ENCODE measurements at regions not wholly inside any gene's neighbourhood (a gene's known extent, or its start where the extent isn't known, plus 50 kb on each side); places are given as distances from the start of the nearest gene placed in this dataset.

GRCh38 chr3:31255007-31255581 lies 277.6 kb upstream of the STT3B start:
- Histone ChIP-seq H3K27me3 (ENCODE audit: control insufficient read depth in 5 of 5, insufficient read depth in 4 of 5, low read length in 5 of 5) (no peaks in the 10 kb centered on the region), H3K9ac (ENCODE audit: low read length in 5 of 5) (no peak overlapping the region), H3K4me3 (ENCODE audit: low read depth in 1 of 5, low read length in 5 of 5) (no peak overlapping the region), H3K27ac (ENCODE audit: low read depth, low read length) (no peak overlapping the region), H3K4me1 (ENCODE audit: control insufficient read depth in 5 of 5, insufficient read depth in 5 of 5, low read length in 5 of 5) (no peaks in the 10 kb centered on the region), H3K36me3 (ENCODE audit: control insufficient read depth in 5 of 5, insufficient read depth in 5 of 5, low read length in 5 of 5) (no peaks in the 10 kb centered on the region), H3K9me3 (ENCODE audit: control insufficient read depth in 5 of 5, low read length in 5 of 5) (peaks cover 0 to 5% (median 4%) of the 10 kb centered on the region in 5 donors)

DNA sequence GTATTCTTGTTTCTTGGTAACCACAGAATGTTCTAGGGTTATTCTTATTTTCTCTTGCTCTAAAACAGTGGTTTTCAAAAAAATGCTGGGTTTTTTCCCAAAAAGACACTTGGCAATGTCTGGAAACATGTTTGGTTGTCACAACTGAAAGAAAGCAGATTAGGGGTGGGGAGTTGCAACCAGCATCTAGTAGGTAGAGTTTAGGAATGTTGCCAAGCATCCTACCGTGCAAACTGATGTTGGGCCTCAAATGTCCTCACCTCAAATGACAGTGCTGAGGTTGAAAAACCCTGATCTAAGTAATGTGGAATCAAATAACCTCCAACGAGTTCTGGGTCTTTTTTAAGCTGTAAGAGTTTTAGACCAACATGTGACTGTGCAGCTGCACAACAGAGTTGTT lies 270.5 kb upstream of the STT3B start:
- Histone ChIP-seq H3K27me3 (ENCODE audit: control insufficient read depth in 5 of 5, insufficient read depth in 4 of 5, low read length in 5 of 5) (no peaks in the 10 kb centered on the region), H3K4me1 (ENCODE audit: control insufficient read depth in 5 of 5, insufficient read depth in 5 of 5, low read length in 5 of 5) (no peaks in the 10 kb centered on the region), H3K27ac (ENCODE audit: low read depth, low read length) (no peak overlapping the region), H3K36me3 (ENCODE audit: control insufficient read depth in 5 of 5, insufficient read depth in 5 of 5, low read length in 5 of 5) (no peaks in the 10 kb centered on the region), H3K9me3 (ENCODE audit: control insufficient read depth in 5 of 5, low read length in 5 of 5) (peaks cover 0 to 5% (median 4%) of the 10 kb centered on the region in 5 donors), H3K4me3 (ENCODE audit: low read depth in 1 of 5, low read length in 5 of 5) (no peak overlapping the region), H3K9ac (ENCODE audit: low read length in 5 of 5) (no peak overlapping the region)

DNA sequence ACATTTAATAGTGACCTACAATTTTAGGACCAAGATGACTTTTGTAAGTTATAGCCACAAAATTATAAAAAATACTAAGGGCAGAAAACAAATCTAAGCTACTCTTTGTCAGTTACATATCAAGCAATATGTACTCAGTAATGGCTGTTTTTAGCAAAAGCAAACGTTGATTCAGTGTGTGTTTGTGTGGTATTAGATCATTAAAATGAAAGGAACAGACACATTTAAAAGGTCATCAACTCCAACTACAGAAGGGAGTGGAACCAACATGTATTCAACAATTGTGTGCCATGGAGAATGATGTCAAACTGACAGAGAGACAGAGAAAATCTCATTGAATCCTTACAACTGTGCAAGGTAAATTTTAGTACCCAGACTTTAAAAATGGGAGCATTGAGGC lies 268.8 kb upstream of the STT3B start:
- Histone ChIP-seq H3K9ac (ENCODE audit: low read length in 5 of 5) (no peak overlapping the region), H3K27ac (ENCODE audit: low read depth, low read length) (no peak overlapping the region), H3K36me3 (ENCODE audit: control insufficient read depth in 5 of 5, insufficient read depth in 5 of 5, low read length in 5 of 5) (no peaks in the 10 kb centered on the region), H3K27me3 (ENCODE audit: control insufficient read depth in 5 of 5, insufficient read depth in 4 of 5, low read length in 5 of 5) (no peaks in the 10 kb centered on the region), H3K4me3 (ENCODE audit: low read depth in 1 of 5, low read length in 5 of 5) (no peak overlapping the region), H3K4me1 (ENCODE audit: control insufficient read depth in 5 of 5, insufficient read depth in 5 of 5, low read length in 5 of 5) (no peaks in the 10 kb centered on the region), H3K9me3 (ENCODE audit: control insufficient read depth in 5 of 5, low read length in 5 of 5) (peaks cover 0 to 5% (median 4%) of the 10 kb centered on the region in 5 donors)

DNA sequence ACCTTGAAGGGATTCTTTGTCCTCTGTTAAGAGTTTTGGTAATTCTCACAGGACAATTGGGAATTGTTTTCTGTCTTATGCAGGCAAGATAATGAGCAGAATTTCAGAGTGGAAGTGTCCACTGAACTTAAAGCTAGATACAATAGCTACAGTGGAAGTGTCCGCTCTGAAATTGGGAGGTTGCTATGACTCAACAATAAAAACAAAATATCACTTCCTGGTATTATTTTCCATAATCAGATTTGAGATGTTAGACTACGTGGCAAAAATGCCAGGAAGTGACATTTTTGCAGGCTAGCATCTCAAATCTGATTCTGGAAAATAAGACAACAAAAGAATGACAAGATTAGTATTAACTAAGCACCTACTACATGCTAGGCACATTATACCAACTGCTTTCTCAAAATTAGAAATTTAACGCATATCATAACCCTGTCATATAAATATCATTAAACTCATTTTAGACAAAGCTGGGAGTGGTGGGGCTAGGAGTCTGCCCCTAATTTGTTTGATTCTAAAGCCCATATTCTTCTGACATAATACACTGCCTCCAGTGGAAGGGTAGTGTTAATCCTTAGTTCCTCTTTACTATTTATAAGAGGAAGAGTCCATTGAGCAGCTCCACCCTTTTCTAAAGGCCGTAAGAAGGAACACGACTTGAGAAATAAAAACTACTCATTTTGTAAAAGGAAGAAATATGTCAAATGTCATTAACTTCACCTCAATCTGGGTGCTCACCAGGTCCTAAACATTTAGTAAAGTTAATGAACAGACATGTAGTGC lies 266.9 kb upstream of the STT3B start:
- Histone ChIP-seq H3K27ac (ENCODE audit: low read depth, low read length) (no peak overlapping the region), H3K4me1 (ENCODE audit: control insufficient read depth in 5 of 5, insufficient read depth in 5 of 5, low read length in 5 of 5) (no peaks in the 10 kb centered on the region), H3K4me3 (ENCODE audit: low read depth in 1 of 5, low read length in 5 of 5) (no peak overlapping the region), H3K9ac (ENCODE audit: low read length in 5 of 5) (no peak overlapping the region), H3K9me3 (ENCODE audit: control insufficient read depth in 5 of 5, low read length in 5 of 5) (no peaks in the 10 kb centered on the region), H3K27me3 (ENCODE audit: control insufficient read depth in 5 of 5, insufficient read depth in 4 of 5, low read length in 5 of 5) (no peaks in the 10 kb centered on the region), H3K36me3 (ENCODE audit: control insufficient read depth in 5 of 5, insufficient read depth in 5 of 5, low read length in 5 of 5) (no peaks in the 10 kb centered on the region)

DNA sequence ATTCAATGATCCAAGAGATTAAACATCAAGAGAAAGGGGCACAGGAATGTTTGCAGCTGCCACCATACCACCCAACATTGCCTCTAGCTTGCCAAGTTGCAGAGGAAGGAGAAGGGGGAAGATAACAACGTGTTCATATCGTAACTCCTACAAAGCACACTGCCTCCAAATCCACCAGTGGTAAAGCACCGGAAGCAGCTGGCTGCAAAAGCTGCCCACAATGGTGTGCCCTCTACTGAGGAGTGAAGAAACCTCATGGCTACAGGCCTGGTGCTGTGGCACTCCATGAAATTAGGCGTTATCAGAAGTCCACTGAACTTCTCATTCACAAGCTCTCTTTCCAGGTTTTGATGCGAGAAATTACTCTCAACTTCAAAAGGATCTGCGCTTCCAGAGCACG lies 263.9 kb upstream of the STT3B start:
- Histone ChIP-seq H3K36me3 (ENCODE audit: control insufficient read depth in 5 of 5, insufficient read depth in 5 of 5, low read length in 5 of 5) (no peaks in the 10 kb centered on the region), H3K9ac (ENCODE audit: low read length in 5 of 5) (no peak overlapping the region), H3K27me3 (ENCODE audit: control insufficient read depth in 5 of 5, insufficient read depth in 4 of 5, low read length in 5 of 5) (no peaks in the 10 kb centered on the region), H3K27ac (ENCODE audit: low read depth, low read length) (no peak overlapping the region), H3K4me1 (ENCODE audit: control insufficient read depth in 5 of 5, insufficient read depth in 5 of 5, low read length in 5 of 5) (peaks cover 0 to 4% (median 0%) of the 10 kb centered on the region in 5 donors), H3K4me3 (ENCODE audit: low read depth in 1 of 5, low read length in 5 of 5) (no peak overlapping the region), H3K9me3 (ENCODE audit: control insufficient read depth in 5 of 5, low read length in 5 of 5) (no peaks in the 10 kb centered on the region)

GRCh38 chr3:31270010-31270409 lies 262.7 kb upstream of the STT3B start:
- no peak overlapping the region for H3K27ac ChIP-seq (ENCODE audit: low read depth, low read length)
- H3K36me3 ChIP-seq (ENCODE audit: control insufficient read depth in 5 of 5, insufficient read depth in 5 of 5, low read length in 5 of 5): no peaks in the 10 kb centered on the region
- no peak overlapping the region for H3K4me3 ChIP-seq (ENCODE audit: low read depth in 1 of 5, low read length in 5 of 5)

DNA sequence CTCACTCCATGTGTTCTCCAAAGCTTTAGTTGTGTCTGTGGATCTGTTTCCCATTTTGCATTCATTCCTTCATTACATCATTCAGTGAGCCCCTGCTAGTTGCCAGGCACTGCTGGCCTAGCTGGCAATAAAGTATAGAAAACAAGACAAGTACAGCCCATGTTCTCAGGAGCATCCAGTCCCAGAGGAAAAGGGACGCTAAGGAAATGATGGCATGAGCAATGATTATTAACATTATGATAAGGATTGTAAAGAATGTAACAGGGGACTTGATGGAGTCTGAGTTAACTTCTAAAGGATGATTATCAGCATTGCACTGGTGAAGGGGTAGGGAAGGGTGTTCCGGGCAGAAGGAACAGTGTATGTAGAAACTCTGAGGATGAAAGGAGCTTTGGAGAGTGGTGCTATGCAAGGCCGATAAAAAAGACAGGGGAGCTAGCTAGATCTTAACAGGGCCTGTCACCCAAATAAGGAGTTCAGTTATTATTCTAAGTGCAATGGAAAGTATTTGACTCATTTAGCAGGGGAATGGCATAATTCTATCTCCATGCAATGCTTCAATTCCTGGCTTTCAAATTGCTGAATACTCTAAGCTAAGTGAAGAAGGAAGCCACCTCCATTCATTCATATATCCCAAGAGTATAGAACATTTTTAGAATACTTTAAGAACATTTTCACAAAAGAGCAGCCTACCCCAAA lies 258.2 kb upstream of the STT3B start:
- no peaks in the 10 kb centered on the region for H3K36me3 ChIP-seq (ENCODE audit: control insufficient read depth in 5 of 5, insufficient read depth in 5 of 5, low read length in 5 of 5)
- H3K9ac ChIP-seq (ENCODE audit: low read length in 5 of 5): no peak overlapping the region
- H3K27me3 ChIP-seq (ENCODE audit: control insufficient read depth in 5 of 5, insufficient read depth in 4 of 5, low read length in 5 of 5): no peaks in the 10 kb centered on the region
- peak overlapping the region; percentile 52 for H3K27ac ChIP-seq (ENCODE audit: low read depth, low read length)
- H3K4me3 ChIP-seq (ENCODE audit: low read depth in 1 of 5, low read length in 5 of 5): no peak overlapping the region
- peaks cover 0 to 25% (median 22%) of the 10 kb centered on the region in 5 donors for H3K4me1 ChIP-seq (ENCODE audit: control insufficient read depth in 5 of 5, insufficient read depth in 5 of 5, low read length in 5 of 5)
- no peaks in the 10 kb centered on the region for H3K9me3 ChIP-seq (ENCODE audit: control insufficient read depth in 5 of 5, low read length in 5 of 5)

More at GRCh38 chr3:31270010-31270409, 262.7 kb upstream of the STT3B start:
- Histone ChIP-seq H3K9me3 (ENCODE audit: control insufficient read depth in 5 of 5, low read length in 5 of 5) (no peaks in the 10 kb centered on the region), H3K4me1 (ENCODE audit: control insufficient read depth in 5 of 5, insufficient read depth in 5 of 5, low read length in 5 of 5) (peaks cover 0 to 14% (median 11%) of the 10 kb centered on the region in 5 donors), H3K9ac (ENCODE audit: low read length in 5 of 5) (no peak overlapping the region), H3K27me3 (ENCODE audit: control insufficient read depth in 5 of 5, insufficient read depth in 4 of 5, low read length in 5 of 5) (no peaks in the 10 kb centered on the region)

- Histone ChIP-seq H3K9me3 (ENCODE audit: control insufficient read depth in 5 of 5, low read length in 5 of 5) (no peaks in the 10 kb centered on the region), H3K27ac (ENCODE audit: low read depth, low read length) (peak overlapping the region; percentile 52), H3K27me3 (ENCODE audit: control insufficient read depth in 5 of 5, insufficient read depth in 4 of 5, low read length in 5 of 5) (no peaks in the 10 kb centered on the region), H3K9ac (ENCODE audit: low read length in 5 of 5) (no peak overlapping the region), H3K4me3 (ENCODE audit: low read depth in 1 of 5, low read length in 5 of 5) (no peak overlapping the region), H3K36me3 (ENCODE audit: control insufficient read depth in 5 of 5, insufficient read depth in 5 of 5, low read length in 5 of 5) (no peaks in the 10 kb centered on the region), H3K4me1 (ENCODE audit: control insufficient read depth in 5 of 5, insufficient read depth in 5 of 5, low read length in 5 of 5) (peaks cover 0 to 25% (median 22%) of the 10 kb centered on the region in 5 donors)
Measured at GRCh38 chr3:31275038-31275572, 257.6 kb upstream of the STT3B start.

GRCh38 chr3:31275583-31275982 lies 257.1 kb upstream of the STT3B start:
- Histone ChIP-seq H3K9me3 (ENCODE audit: control insufficient read depth in 5 of 5, low read length in 5 of 5) (no peaks in the 10 kb centered on the region), H3K27ac (ENCODE audit: low read depth, low read length) (peak overlapping the region; percentile 52), H3K27me3 (ENCODE audit: control insufficient read depth in 5 of 5, insufficient read depth in 4 of 5, low read length in 5 of 5) (no peaks in the 10 kb centered on the region), H3K4me3 (ENCODE audit: low read depth in 1 of 5, low read length in 5 of 5) (no peak overlapping the region), H3K9ac (ENCODE audit: low read length in 5 of 5) (no peak overlapping the region), H3K4me1 (ENCODE audit: control insufficient read depth in 5 of 5, insufficient read depth in 5 of 5, low read length in 5 of 5) (peaks cover 0 to 25% (median 22%) of the 10 kb centered on the region in 5 donors), H3K36me3 (ENCODE audit: control insufficient read depth in 5 of 5, insufficient read depth in 5 of 5, low read length in 5 of 5) (no peaks in the 10 kb centered on the region)

GRCh38 chr3:31277582-31277981 lies 255.1 kb upstream of the STT3B start:
- Histone ChIP-seq H3K36me3 (ENCODE audit: control insufficient read depth in 5 of 5, insufficient read depth in 5 of 5, low read length in 5 of 5) (no peaks in the 10 kb centered on the region), H3K27ac (ENCODE audit: low read depth, low read length) (no peak overlapping the region), H3K9ac (ENCODE audit: low read length in 5 of 5) (no peak overlapping the region), H3K27me3 (ENCODE audit: control insufficient read depth in 5 of 5, insufficient read depth in 4 of 5, low read length in 5 of 5) (no peaks in the 10 kb centered on the region), H3K4me3 (ENCODE audit: low read depth in 1 of 5, low read length in 5 of 5) (no peak overlapping the region), H3K4me1 (ENCODE audit: control insufficient read depth in 5 of 5, insufficient read depth in 5 of 5, low read length in 5 of 5) (peaks cover 0 to 25% (median 22%) of the 10 kb centered on the region in 5 donors), H3K9me3 (ENCODE audit: control insufficient read depth in 5 of 5, low read length in 5 of 5) (no peaks in the 10 kb centered on the region)

All from subcutaneous abdominal adipose tissue (tissue), 5 donors.